Liver (tissue), 3 donors: ENCODE measurements at regions not wholly inside any gene's neighbourhood (a gene's known extent, or its start where the extent isn't known, plus 50 kb on each side); places are given as distances from the start of the nearest gene placed in this dataset.

Source experiments
- EGR1 ChIP-seq, 2 donors: IDR thresholded peaks; 2 replicates each; pipeline ENCODE4 v1.6.1; 2016 to 2018; ENCODE audit warnings: antibody characterized with exemption in 2 of 2, low read depth in 2 of 2
- RAD21 ChIP-seq, 2 donors: IDR thresholded peaks; 2 replicates each; pipeline ENCODE4 v1.6.1; 2016; ENCODE audit warnings: antibody characterized with exemption in 2 of 2, mild to moderate bottlenecking in 2 of 2
- SP1 ChIP-seq: IDR thresholded peaks from 2 replicates; pipeline ENCODE4 v1.6.1; 2018; ENCODE audit warnings: antibody characterized with exemption, mild to moderate bottlenecking
- TAF1 ChIP-seq: conservative IDR thresholded peaks from 2 replicates; pipeline ENCODE4 v1.6.1; 2016; ENCODE audit warnings: antibody characterized with exemption, mild to moderate bottlenecking
- YY1 ChIP-seq: IDR thresholded peaks from 2 replicates; pipeline ENCODE4 v1.6.1; 2016; ENCODE audit warnings: antibody characterized with exemption, mild to moderate bottlenecking
- TF ChIP-seq, protein P1 (sequence below): fragments of 150-350 bp; IDR thresholded peaks from 2 replicates; pipeline ENCODE4 v1.5.1; 2017; ENCODE audit warnings: improper control_type of control experiment, low read depth, low read length; ENCODE audit not compliant: missing input control
- TF ChIP-seq, protein P2 (sequence below): IDR thresholded peaks from 2 replicates; pipeline ENCODE4 v1.6.1; 2016; ENCODE audit warnings: antibody characterized with exemption, mild to moderate bottlenecking
- TF ChIP-seq, protein P3 (sequence below): IDR thresholded peaks from 2 replicates; pipeline ENCODE4 v1.6.1; 2016; ENCODE audit warnings: antibody characterized with exemption
- donor health status: healthy.
- donor health status: healthy.

DNA sequence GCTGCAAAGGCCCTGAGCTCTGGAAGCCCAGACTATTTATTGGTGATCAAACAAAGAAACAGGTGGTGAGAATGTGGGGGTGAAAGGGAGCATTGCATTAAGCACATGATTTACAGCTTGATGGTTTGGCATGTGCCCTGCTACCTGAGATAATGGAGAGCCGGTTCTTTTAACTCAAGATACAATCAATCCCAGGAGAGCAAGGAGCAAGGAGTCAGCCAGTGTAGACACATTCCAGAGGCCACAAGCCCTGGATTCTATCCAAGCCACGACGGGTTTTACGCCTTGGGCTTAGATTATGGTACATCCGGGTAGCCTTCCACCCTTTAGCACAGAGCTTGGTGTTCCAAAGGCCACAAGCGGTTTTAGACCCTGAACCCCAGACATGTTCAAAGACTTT lies 292.2 kb downstream of the CYLC2 start:
- TF ChIP-seq, protein P1, sequence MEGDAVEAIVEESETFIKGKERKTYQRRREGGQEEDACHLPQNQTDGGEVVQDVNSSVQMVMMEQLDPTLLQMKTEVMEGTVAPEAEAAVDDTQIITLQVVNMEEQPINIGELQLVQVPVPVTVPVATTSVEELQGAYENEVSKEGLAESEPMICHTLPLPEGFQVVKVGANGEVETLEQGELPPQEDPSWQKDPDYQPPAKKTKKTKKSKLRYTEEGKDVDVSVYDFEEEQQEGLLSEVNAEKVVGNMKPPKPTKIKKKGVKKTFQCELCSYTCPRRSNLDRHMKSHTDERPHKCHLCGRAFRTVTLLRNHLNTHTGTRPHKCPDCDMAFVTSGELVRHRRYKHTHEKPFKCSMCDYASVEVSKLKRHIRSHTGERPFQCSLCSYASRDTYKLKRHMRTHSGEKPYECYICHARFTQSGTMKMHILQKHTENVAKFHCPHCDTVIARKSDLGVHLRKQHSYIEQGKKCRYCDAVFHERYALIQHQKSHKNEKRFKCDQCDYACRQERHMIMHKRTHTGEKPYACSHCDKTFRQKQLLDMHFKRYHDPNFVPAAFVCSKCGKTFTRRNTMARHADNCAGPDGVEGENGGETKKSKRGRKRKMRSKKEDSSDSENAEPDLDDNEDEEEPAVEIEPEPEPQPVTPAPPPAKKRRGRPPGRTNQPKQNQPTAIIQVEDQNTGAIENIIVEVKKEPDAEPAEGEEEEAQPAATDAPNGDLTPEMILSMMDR, result no peak
- TF ChIP-seq RAD21 (IDR thresholded peaks at IDR 0.05), result no peak
- TF ChIP-seq, protein P2, sequence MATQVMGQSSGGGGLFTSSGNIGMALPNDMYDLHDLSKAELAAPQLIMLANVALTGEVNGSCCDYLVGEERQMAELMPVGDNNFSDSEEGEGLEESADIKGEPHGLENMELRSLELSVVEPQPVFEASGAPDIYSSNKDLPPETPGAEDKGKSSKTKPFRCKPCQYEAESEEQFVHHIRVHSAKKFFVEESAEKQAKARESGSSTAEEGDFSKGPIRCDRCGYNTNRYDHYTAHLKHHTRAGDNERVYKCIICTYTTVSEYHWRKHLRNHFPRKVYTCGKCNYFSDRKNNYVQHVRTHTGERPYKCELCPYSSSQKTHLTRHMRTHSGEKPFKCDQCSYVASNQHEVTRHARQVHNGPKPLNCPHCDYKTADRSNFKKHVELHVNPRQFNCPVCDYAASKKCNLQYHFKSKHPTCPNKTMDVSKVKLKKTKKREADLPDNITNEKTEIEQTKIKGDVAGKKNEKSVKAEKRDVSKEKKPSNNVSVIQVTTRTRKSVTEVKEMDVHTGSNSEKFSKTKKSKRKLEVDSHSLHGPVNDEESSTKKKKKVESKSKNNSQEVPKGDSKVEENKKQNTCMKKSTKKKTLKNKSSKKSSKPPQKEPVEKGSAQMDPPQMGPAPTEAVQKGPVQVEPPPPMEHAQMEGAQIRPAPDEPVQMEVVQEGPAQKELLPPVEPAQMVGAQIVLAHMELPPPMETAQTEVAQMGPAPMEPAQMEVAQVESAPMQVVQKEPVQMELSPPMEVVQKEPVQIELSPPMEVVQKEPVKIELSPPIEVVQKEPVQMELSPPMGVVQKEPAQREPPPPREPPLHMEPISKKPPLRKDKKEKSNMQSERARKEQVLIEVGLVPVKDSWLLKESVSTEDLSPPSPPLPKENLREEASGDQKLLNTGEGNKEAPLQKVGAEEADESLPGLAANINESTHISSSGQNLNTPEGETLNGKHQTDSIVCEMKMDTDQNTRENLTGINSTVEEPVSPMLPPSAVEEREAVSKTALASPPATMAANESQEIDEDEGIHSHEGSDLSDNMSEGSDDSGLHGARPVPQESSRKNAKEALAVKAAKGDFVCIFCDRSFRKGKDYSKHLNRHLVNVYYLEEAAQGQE, result no peak
- no peak for TF ChIP-seq SP1
- no peak for TF ChIP-seq TAF1
- TF ChIP-seq, protein P3, sequence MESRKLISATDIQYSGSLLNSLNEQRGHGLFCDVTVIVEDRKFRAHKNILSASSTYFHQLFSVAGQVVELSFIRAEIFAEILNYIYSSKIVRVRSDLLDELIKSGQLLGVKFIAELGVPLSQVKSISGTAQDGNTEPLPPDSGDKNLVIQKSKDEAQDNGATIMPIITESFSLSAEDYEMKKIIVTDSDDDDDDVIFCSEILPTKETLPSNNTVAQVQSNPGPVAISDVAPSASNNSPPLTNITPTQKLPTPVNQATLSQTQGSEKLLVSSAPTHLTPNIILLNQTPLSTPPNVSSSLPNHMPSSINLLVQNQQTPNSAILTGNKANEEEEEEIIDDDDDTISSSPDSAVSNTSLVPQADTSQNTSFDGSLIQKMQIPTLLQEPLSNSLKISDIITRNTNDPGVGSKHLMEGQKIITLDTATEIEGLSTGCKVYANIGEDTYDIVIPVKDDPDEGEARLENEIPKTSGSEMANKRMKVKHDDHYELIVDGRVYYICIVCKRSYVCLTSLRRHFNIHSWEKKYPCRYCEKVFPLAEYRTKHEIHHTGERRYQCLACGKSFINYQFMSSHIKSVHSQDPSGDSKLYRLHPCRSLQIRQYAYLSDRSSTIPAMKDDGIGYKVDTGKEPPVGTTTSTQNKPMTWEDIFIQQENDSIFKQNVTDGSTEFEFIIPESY, result no peak
- no peak for TF ChIP-seq EGR1 (IDR thresholded peaks at IDR 0.05; ENCODE audit: low read depth in 2 of 2)
- TF ChIP-seq YY1, result no peak
